ENCODE measurements at regions not wholly inside any gene's neighbourhood (a gene's known extent, or its start where the extent isn't known, plus 50 kb on each side); places are given as distances from the start of the nearest gene placed in this dataset.

DNA sequence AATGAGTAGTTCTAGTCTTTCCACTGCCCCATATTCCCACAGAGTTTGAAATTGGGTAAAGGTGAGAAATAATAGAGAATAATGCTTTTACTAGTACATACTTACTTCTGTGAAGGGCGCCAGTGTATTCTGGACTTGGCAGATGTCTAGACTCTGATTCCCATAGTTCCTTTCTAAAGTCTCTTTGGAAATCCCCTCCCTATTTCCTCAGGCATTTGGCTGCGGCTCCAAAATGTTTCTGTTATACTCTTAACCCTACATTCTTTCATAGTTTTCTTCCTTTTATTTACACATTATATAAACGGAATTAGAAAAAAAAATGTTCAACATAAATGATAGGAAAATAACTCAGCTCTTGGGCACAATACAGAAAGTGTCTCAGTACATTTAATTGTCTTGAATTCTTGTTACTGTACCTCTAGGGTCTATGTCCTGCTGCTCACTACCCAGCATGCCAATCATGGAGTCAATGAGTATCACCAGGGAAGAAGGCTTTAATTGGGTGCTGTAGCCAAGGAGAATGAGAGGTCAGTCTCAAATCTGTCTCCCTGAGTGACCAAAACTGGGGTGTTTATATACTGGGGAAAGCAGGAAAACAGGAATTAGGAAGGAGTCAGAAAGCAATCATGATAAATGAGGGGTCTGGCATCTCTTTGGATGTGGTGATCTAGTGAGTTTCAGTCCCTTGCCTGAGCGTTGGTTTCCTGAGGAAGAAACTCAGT lies 147.8 kb upstream of the MMADHC start:
- H3K4me3 ChIP-seq: no peak overlapping the region
- H3K27ac ChIP-seq: no peak overlapping the region
- H3K36me3 ChIP-seq: no peaks in the 10 kb centered on the region
- no peak for TF ChIP-seq Cebpa-rat (IDR thresholded peaks at IDR 0.05)
- H3K4me2 ChIP-seq: no peak overlapping the region
- no peaks in the 10 kb centered on the region for H4K20me1 ChIP-seq
- H3K9ac ChIP-seq: no peak overlapping the region
- peaks cover 0 to 10% (median 0%) of the 10 kb centered on the region in 11 experiments; a peak in 4 of 22 replicates for H3K9me3 ChIP-seq (replicated peaks in 1 of 11)
- H3K4me1 ChIP-seq: peaks cover 0 to 17% (median 0%) of the 10 kb centered on the region in 10 experiments; a peak in 6 of 20 replicates
- no peaks in the 10 kb centered on the region for H3K27me3 ChIP-seq

DNA sequence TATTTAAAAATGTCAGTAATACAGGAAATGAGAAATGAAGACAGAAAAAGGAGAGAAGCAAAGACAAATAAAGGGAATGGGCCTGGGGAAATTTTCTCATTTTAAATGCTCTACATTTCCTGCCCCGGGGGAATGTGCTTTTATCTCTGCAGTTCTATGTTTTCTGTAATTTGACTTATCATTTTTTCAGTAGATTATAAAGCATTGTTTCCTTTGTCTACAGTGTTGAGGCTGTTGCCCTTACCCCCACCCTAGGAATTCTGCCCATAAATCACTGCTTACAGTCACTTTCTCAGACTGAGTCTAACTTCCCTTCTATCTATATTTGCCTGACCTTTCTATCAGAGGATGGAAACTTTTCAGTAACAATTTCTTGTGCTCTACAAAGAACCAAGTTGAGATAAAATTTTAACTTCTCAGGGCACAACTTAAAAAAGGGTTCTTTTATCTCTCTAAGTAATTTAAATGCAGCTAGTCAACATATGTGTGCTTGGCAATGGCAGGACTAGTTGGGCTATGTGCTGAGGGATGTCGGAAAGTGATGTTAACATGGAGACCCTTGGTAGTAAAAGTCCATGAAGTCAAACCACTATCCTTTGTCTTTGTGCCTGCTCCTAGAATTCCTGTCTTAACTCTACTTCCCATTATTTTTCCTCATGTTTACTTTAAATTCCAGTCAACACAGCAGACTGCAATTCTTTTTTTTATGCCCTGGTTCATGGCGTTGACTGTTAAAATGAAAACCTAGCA lies 146.5 kb upstream of the MMADHC start:
- no peak overlapping the region for H3K4me3 ChIP-seq
- H3K27ac ChIP-seq: no peak overlapping the region
- H3K9me3 ChIP-seq (replicated peaks in 1 of 11): peaks cover 0 to 10% (median 0%) of the 10 kb centered on the region in 11 experiments; a peak in 4 of 22 replicates
- peaks cover 0 to 14% (median 0%) of the 10 kb centered on the region in 10 experiments; a peak in 6 of 20 replicates for H3K4me1 ChIP-seq
- no peaks in the 10 kb centered on the region for H4K20me1 ChIP-seq
- no peak for TF ChIP-seq Cebpa-rat (IDR thresholded peaks at IDR 0.05)
- no peaks in the 10 kb centered on the region for H3K36me3 ChIP-seq
- H3K4me2 ChIP-seq: no peak overlapping the region
- H3K27me3 ChIP-seq: no peaks in the 10 kb centered on the region
- no peak overlapping the region for H3K9ac ChIP-seq

- H3K4me2 ChIP-seq: peak overlapping the region in 2 of 11 experiments; percentile 24 to 46; a peak in 1 of 22 replicates
- no peaks in the 10 kb centered on the region for H3K36me3 ChIP-seq
- H4K20me1 ChIP-seq: no peaks in the 10 kb centered on the region
- TF ChIP-seq Cebpa-rat (IDR thresholded peaks at IDR 0.05): no peak
- H3K9ac ChIP-seq: no peak overlapping the region
- no peak overlapping the region for H3K27ac ChIP-seq
- H3K9me3 ChIP-seq (replicated peaks in 1 of 11): peaks cover 0 to 10% (median 0%) of the 10 kb centered on the region in 11 experiments; a peak in 4 of 22 replicates
- no peak overlapping the region for H3K4me3 ChIP-seq
- no peaks in the 10 kb centered on the region for H3K27me3 ChIP-seq
- peaks cover 0 to 10% (median 0%) of the 10 kb centered on the region in 10 experiments; a peak in 4 of 20 replicates for H3K4me1 ChIP-seq
These were observed 145.2 kb upstream of the MMADHC start for GRCh38 chr2:149732730-149733290.

DNA sequence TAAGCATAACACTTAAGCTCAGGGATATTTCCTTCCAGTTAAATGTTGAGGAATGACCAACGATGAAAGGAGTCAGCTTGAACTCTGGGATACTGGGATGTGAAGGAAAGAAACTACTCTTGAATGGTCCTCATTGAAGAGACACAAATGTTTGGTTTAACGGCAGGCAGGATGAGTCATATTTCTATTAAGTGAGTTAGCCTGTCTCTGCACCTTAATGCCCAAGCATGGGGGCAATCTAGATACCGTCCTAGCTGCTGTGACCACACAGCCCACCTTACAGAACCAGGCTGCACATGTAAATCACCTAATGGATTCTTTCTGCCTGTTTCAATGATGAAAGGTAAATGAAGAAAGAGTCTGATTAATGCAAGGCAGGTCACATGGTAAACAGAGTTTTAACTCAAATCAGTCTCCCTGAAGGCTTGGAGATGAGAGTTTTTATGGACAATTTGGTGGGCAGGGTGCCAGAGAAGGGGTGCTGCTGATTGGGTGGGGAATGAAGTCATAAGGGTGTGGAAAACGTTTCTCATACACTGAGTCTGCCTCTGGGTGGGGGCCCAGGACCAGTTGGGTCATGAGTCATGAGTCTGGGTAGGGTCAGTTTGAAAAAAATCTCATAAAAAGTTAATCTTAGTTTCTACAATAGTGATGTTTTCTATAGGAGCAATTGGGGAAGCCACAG lies 144.6 kb upstream of the MMADHC start:
- H3K36me3 ChIP-seq: no peaks in the 10 kb centered on the region
- H3K9me3 ChIP-seq (replicated peaks in 1 of 11): peaks cover 0 to 10% (median 0%) of the 10 kb centered on the region in 11 experiments; a peak in 4 of 22 replicates
- no peaks in the 10 kb centered on the region for H3K27me3 ChIP-seq
- no peak overlapping the region for H3K27ac ChIP-seq
- no peaks in the 10 kb centered on the region for H4K20me1 ChIP-seq
- H3K4me2 ChIP-seq: peak overlapping the region in 2 of 11 experiments; percentile 24 to 46; a peak in 2 of 22 replicates
- H3K4me3 ChIP-seq: no peak overlapping the region
- peaks cover 0 to 10% (median 0%) of the 10 kb centered on the region in 10 experiments; a peak in 4 of 20 replicates for H3K4me1 ChIP-seq
- H3K9ac ChIP-seq: no peak overlapping the region
- no peak for TF ChIP-seq Cebpa-rat (IDR thresholded peaks at IDR 0.05)

DNA sequence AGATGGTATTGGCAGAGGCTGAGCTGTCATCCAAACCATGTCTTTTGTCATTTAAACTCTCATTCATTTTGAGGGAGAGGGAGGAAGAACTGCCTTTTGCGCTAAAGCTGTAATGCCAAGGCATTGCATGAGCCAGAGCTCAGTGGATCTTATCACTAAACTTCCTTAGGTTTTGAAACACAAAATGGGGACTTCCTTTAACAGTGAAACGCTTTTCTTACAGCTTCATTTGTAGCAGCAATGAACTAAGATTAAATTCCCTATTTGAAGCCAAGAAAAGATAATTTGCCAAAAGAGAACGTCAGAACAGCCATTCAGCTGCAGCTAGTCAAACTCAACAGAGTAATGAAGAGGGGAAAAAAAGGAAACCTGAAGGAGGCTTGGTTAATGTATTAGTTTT lies 143.5 kb upstream of the MMADHC start:
- H3K4me3 ChIP-seq: no peak overlapping the region
- H3K36me3 ChIP-seq: no peaks in the 10 kb centered on the region
- H3K27me3 ChIP-seq: no peaks in the 10 kb centered on the region
- H3K4me2 ChIP-seq: no peak overlapping the region
- H3K9ac ChIP-seq: no peak overlapping the region
- H3K9me3 ChIP-seq (replicated peaks in 1 of 11): peaks cover 0 to 10% (median 0%) of the 10 kb centered on the region in 11 experiments; a peak in 4 of 22 replicates
- H3K4me1 ChIP-seq: peaks cover 0 to 10% (median 0%) of the 10 kb centered on the region in 10 experiments; a peak in 4 of 20 replicates
- no peak for TF ChIP-seq Cebpa-rat (IDR thresholded peaks at IDR 0.05)
- H3K27ac ChIP-seq: no peak overlapping the region
- no peaks in the 10 kb centered on the region for H4K20me1 ChIP-seq

DNA sequence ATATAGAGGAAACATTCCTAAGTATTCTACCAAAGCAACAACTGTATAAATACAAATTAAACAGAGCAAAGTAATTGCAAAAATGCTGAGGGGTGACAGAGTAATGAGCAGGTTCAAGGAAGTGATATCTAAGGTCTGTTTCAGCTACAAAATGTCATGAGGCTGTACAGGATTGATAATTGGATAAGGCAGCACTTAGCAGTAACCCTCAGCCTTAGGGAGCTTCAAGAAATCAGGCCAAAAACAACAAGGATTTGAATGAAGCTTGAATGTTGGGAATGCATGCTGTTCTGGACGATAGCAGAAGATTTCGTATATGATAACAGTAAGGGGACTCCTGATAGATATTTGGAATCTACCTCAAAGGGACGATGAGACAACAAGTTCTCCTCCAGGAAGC lies 142.0 kb upstream of the MMADHC start:
- TF ChIP-seq Cebpa-rat (IDR thresholded peaks at IDR 0.05): no peak
- Histone ChIP-seq H3K4me2 (no peak overlapping the region), H4K20me1 (no peaks in the 10 kb centered on the region), H3K27ac (no peak overlapping the region), H3K36me3 (no peaks in the 10 kb centered on the region), H3K9ac (no peak overlapping the region), H3K4me1 (peaks cover 0 to 10% (median 0%) of the 10 kb centered on the region in 10 experiments; a peak in 4 of 20 replicates), H3K4me3 (no peak overlapping the region), H3K27me3 (no peaks in the 10 kb centered on the region), H3K9me3 (replicated peaks in 1 of 11) (no peaks in the 10 kb centered on the region)

- TF ChIP-seq Cebpa-rat (IDR thresholded peaks at IDR 0.05): no peak
- peaks cover 0 to 10% (median 0%) of the 10 kb centered on the region in 10 experiments; a peak in 4 of 20 replicates for H3K4me1 ChIP-seq
- no peaks in the 10 kb centered on the region for H3K27me3 ChIP-seq
- no peak overlapping the region for H3K4me2 ChIP-seq
- H3K9ac ChIP-seq: no peak overlapping the region
- H3K27ac ChIP-seq: no peak overlapping the region
- no peaks in the 10 kb centered on the region for H3K36me3 ChIP-seq
- no peaks in the 10 kb centered on the region for H4K20me1 ChIP-seq
- no peak overlapping the region for H3K4me3 ChIP-seq
- H3K9me3 ChIP-seq (replicated peaks in 1 of 11): no peaks in the 10 kb centered on the region
These were observed 140.4 kb upstream of the MMADHC start for GRCh38 chr2:149727927-149728326.

DNA sequence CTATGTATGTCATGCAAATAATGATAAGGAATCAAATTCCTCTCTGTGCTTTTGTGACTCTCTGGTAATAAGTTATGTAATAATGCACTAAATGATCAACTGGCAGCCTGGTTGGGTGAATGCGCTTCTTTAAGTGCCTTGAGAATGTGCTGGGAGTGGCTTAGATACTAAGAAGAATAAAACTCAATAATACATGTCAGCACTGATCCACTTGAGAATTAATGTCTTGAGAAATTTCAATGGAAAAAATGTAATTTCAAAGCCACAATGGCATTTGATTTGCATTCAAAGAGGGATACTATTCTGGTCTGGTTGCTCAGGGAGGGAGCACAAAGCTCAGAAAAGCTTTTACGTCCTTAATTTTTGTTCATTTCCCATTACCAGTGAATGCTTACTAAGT lies 137.7 kb upstream of the MMADHC start:
- H3K27me3 ChIP-seq: no peaks in the 10 kb centered on the region
- no peak overlapping the region for H3K27ac ChIP-seq
- no peaks in the 10 kb centered on the region for H3K4me1 ChIP-seq
- H3K4me2 ChIP-seq: no peak overlapping the region
- H3K4me3 ChIP-seq: no peak overlapping the region
- no peaks in the 10 kb centered on the region for H3K9me3 ChIP-seq (replicated peaks in 1 of 11)
- no peak overlapping the region for H3K9ac ChIP-seq
- H4K20me1 ChIP-seq: no peaks in the 10 kb centered on the region
- no peaks in the 10 kb centered on the region for H3K36me3 ChIP-seq
- no peak for TF ChIP-seq Cebpa-rat (IDR thresholded peaks at IDR 0.05)

DNA sequence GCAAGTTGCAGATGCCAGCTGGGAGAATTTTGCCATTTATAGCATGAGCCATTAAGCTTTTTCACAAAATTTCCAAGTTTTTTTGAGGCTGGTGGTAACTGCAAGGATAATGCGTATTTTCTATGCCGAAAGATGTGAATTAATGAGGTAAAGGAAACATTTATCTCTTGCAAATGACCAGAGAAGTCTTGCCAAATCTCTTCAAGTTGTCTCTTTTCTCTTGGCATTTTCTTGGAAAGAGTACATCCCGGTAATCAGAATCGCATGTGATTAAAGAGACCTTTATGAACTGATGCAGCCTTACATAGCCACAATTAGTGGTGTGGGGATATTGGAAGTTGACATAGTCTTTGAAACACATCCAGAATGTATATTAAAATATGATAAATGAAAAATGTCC lies 136.5 kb upstream of the MMADHC start:
- H3K4me3 ChIP-seq: no peak overlapping the region
- no peaks in the 10 kb centered on the region for H3K27me3 ChIP-seq
- H4K20me1 ChIP-seq: no peaks in the 10 kb centered on the region
- H3K4me2 ChIP-seq: no peak overlapping the region
- no peak for TF ChIP-seq Cebpa-rat (IDR thresholded peaks at IDR 0.05)
- no peaks in the 10 kb centered on the region for H3K9me3 ChIP-seq (replicated peaks in 1 of 11)
- no peak overlapping the region for H3K27ac ChIP-seq
- no peaks in the 10 kb centered on the region for H3K36me3 ChIP-seq
- H3K4me1 ChIP-seq: no peaks in the 10 kb centered on the region
- H3K9ac ChIP-seq: no peak overlapping the region
